ENCODE measurements at regions not wholly inside any gene's neighbourhood (a gene's known extent, or its start where the extent isn't known, plus 50 kb on each side); places are given as distances from the start of the nearest gene placed in this dataset.
A peak's percentile ranks its signal among the peaks of the same experiment; 100 is the strongest.

DNA sequence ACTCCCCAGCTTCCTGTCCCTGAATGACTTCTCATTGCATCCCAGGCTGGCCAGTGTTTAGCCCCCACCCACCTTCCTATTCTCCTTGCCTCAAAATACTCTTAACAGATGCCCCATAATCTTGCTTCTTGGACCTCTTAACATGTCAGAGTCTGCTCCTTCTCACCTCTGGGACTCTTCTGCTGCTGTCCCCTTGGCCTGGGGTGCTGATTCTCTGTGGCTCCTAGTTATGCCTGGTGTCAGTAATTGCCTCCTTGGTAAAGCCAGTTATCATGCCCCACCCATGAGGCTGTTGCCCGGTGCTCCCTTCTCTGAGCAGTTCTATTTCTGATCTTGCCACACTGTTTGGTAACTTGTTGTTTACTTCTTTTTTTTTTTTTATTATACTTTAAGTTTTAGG is 256.8 kb downstream of the STIM2 start:
- 44% methylated on average over 1 of the region's 1 CpG for WGBS (ENCODE audit: insufficient coverage, insufficient replicate concordance, low lambda C conversion rate, missing lambda C conversion rate)
- no peaks in the 10 kb centered on the region for H3K4me1 ChIP-seq (ENCODE audit: control insufficient read depth, insufficient read depth, low read length)
- H3K79me2 ChIP-seq (ENCODE audit: control insufficient read depth, insufficient read depth, low read length): no peaks in the 10 kb centered on the region
- no peaks in the 10 kb centered on the region for H3K27me3 ChIP-seq (replicated peaks in 1 of 2; ENCODE audit: control insufficient read depth in 2 of 2, insufficient read depth in 2 of 2, low read length in 1 of 2)
- BruUV-seq (replicated peaks): no TSS peak
- SMC1A ChIA-PET (ENCODE audit: uncharacterized antibody, unreplicated experiment): no interaction called here
- CTCF ChIA-PET: no interaction called here
- H4K20me1 ChIP-seq (ENCODE audit: control insufficient read depth, insufficient read depth): no peaks in the 10 kb centered on the region
- FAIRE-seq: no peak
- TF ChIP-seq, protein P1, sequence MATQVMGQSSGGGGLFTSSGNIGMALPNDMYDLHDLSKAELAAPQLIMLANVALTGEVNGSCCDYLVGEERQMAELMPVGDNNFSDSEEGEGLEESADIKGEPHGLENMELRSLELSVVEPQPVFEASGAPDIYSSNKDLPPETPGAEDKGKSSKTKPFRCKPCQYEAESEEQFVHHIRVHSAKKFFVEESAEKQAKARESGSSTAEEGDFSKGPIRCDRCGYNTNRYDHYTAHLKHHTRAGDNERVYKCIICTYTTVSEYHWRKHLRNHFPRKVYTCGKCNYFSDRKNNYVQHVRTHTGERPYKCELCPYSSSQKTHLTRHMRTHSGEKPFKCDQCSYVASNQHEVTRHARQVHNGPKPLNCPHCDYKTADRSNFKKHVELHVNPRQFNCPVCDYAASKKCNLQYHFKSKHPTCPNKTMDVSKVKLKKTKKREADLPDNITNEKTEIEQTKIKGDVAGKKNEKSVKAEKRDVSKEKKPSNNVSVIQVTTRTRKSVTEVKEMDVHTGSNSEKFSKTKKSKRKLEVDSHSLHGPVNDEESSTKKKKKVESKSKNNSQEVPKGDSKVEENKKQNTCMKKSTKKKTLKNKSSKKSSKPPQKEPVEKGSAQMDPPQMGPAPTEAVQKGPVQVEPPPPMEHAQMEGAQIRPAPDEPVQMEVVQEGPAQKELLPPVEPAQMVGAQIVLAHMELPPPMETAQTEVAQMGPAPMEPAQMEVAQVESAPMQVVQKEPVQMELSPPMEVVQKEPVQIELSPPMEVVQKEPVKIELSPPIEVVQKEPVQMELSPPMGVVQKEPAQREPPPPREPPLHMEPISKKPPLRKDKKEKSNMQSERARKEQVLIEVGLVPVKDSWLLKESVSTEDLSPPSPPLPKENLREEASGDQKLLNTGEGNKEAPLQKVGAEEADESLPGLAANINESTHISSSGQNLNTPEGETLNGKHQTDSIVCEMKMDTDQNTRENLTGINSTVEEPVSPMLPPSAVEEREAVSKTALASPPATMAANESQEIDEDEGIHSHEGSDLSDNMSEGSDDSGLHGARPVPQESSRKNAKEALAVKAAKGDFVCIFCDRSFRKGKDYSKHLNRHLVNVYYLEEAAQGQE (IDR thresholded peaks at IDR 0.05; ENCODE audit: low read depth, low read length): peak; percentile 61; the same call in 1 of the 2 replicates
- TF ChIP-seq MTA3 (IDR thresholded peaks at IDR 0.05; ENCODE audit: borderline replicate concordance, low read length): no peak
- TF ChIP-seq FOXK2 (IDR thresholded peaks at IDR 0.05): no peak
- TF ChIP-seq ZNF217 (IDR thresholded peaks at IDR 0.05): no peak
- no peak for TF ChIP-seq CHD2 (IDR thresholded peaks at IDR 0.05; ENCODE audit: borderline replicate concordance, low read depth, low read length)
- TF ChIP-seq ZNF207 (IDR thresholded peaks at IDR 0.05; ENCODE audit: borderline replicate concordance): no peak
- TF ChIP-seq PKNOX1 (IDR thresholded peaks at IDR 0.05): no peak
- RAD21 ChIA-PET (ENCODE audit: unreplicated experiment): no interaction called here
- H3K4me3 ChIP-seq: no peak overlapping the region
- no peaks in the 10 kb centered on the region for H3K9me3 ChIP-seq (replicated peaks; ENCODE audit: control insufficient read depth, insufficient read depth, low read length)
- no peak for DNase-seq (ENCODE audit: low read depth, low spot score)
- H3K9ac ChIP-seq (ENCODE audit: control insufficient read depth, insufficient read depth, low read length): no peak overlapping the region
- H2AFZ ChIP-seq (ENCODE audit: control insufficient read depth, low read depth, low read length): no peak overlapping the region
- no peak for ATAC-seq
- no peak overlapping the region for H3K27ac ChIP-seq (ENCODE audit: control insufficient read depth, insufficient read depth)
- POLR2A ChIA-PET: no interaction called here
- no peak overlapping the region for H3K4me2 ChIP-seq (ENCODE audit: control insufficient read depth, insufficient read depth)
- intact Hi-C loops (cut with micrococcal nuclease; ENCODE audit: unreplicated experiment) (no loop called here), in situ Hi-C loops (cut with MboI) (no loop called here)
- no peaks in the 10 kb centered on the region for H3K36me3 ChIP-seq (ENCODE audit: control insufficient read depth in 2 of 2, insufficient read depth in 2 of 2, low read length in 1 of 2)

All from GM12878 (cell line).